ENCODE measurements at regions not wholly inside any gene's neighbourhood (a gene's known extent, or its start where the extent isn't known, plus 50 kb on each side); places are given as distances from the start of the nearest gene placed in this dataset.

- no peak for DNase-seq (ENCODE audit: low read depth)
These were observed 279.3 kb upstream of the C2CD4B start for GRCh38 chr15:62444104-62445022.

- DNase-seq (ENCODE audit: low read depth), result no peak
These were observed 280.2 kb upstream of the C2CD4B start for GRCh38 chr15:62445244-62445643.

- DNase-seq (ENCODE audit: low read depth), result no peak
These were observed 281.9 kb upstream of the C2CD4B start for GRCh38 chr15:62446984-62447383.

GRCh38 chr15:62447742-62448141, 282.7 kb upstream of the C2CD4B start:
- no peak for DNase-seq (ENCODE audit: low read depth)

DNA sequence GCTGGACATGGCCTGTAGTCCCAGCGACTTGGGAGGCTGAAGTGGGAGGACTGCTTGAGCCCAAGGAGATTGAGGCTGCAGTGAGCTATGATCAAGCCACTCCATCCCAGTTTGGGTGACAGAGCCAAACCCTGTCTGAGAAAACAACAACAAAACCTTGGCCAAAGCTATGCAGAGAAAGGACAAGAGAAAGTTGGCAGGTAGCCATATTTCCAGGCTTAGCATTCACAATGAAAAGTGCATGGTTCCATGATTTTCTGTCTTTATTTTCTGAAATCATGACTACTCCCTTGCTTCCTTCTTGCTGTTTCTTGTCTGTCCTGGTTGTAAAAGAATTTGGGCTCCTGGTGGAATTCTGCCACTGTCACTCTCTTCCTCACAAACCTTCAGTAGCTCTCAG, 284.6 kb upstream of the C2CD4B start:
- no peak for DNase-seq (ENCODE audit: low read depth)

- no peak for DNase-seq (ENCODE audit: low read depth)
These were observed 285.0 kb upstream of the C2CD4B start for GRCh38 chr15:62450061-62450460.

GRCh38 chr15:62452026-62452425, 286.9 kb upstream of the C2CD4B start:
- DNase-seq (ENCODE audit: low read depth), result no peak

- no peak for DNase-seq (ENCODE audit: low read depth)
These were observed 287.6 kb upstream of the C2CD4B start for GRCh38 chr15:62452667-62453066.

- DNase-seq (ENCODE audit: low read depth), result no peak
These were observed 288.3 kb upstream of the C2CD4B start for GRCh38 chr15:62453375-62453774.

DNA sequence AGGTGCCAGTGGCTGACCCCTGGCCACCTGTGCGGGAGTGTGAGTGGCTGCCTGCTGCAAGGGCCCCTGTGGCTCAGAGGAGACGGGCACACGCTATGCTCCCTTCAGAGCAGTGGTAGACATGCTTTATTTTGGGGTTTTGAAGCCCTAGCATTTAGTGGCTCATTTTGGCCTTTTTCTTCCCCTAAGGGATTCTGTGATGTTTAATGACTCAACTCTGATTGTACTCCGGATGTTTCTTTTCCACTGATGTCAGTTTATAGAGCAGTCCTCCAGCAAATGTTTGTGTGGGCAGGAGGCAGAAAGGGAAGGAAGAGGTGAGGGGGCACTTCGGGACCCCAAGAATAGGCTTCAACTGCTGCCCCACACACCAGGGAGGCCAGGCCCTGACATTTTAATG, 288.9 kb upstream of the C2CD4B start:
- no peak for DNase-seq (ENCODE audit: low read depth)

DNA sequence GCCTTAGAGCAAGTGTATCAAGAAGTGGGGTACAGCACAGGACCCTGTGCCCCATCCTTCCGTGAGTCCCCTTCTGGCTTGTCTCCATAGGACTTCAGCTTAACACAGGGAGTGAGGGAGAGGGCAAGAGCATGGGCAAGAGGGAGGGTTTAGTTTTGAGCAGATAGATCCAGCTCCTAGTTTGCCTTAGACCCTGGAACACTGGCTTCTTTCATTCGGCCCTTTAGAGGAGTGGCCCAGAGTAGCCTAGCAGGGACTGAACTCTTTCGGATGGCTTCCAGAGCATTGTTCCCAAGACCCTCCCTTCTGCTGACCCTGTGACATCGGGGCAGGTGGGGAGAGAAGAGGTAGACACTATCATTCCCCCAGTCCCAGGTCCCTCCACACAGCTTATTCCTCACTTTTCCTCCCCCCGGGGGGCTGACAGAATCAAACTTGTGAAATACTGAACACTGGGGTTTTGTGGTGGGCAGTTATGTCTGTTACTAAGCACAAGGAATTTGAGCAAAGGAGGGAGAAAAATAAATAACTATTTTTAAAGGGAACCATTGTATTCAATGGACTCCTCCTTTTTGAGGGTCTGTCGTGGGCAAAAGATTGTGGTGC, 289.6 kb upstream of the C2CD4B start:
- no peak for DNase-seq (ENCODE audit: low read depth)

DNA sequence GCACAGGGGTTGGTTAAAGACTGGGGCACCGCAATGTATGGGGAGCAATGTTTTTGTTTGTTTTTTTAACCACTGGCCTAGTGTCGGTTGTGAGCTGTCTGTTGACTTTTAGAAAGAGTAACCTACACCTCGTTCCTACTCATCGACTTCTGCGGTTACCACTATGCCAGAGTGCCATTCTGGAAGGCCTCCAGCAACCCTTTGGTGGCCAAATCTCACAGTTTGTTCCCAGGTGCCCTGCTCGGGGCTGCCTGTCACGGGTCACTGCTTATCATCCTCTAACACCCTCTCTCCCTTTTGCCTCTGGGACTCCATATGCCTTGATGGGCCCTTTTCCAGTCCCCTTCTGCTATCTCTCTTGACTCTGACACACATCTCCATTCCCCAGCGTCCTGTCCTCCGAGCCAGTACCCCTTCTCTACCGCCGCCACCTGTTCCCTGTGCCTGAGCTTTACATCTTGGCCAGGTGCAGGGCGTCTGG, 290.4 kb upstream of the C2CD4B start:
- DNase-seq (ENCODE audit: low read depth), result no peak

DNA sequence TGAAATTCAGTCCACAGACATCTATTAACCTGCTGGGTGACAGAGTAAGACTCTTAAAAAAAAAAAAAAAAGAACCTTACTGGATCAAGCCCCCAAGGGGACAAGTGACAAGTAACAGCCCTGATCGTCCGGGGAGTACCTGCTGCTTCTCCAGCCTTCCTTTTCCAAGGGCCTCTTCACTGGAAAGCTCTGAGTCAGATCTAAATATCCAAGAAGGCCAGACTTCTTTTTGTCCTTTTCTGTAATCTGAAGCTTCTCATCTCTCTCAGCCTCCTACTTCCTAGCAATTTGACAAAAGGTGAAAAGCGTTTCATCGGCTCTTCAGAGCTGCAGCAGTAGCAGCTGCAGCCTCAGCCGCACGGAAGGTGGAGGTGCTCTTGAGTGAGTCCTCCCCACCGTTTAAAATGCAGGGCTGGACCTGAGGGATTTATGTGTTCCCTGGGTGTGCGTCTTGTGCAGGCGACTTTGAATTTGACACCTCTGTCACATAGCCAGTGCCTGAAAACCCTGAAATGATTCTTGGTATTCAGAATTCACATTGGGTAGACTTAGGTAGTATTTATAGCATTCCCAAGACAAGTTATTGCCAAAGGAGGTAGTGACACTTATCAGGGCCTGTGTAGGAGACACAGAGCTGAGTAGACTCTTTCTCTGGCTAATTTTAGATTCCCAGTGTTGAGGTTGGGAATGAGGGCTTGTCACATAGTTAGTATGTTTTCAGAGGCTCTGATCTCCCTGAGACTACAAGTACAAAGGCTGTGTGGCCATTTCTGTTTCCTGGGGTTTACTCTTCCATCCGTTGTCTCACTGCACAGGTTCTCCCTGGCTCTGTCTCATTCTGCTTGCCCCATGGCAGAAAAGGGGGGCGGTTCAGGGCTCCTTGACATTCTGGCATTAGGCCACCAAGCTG, 291.2 kb upstream of the C2CD4B start:
- DNase-seq (ENCODE audit: low read depth), result no peak

DNA sequence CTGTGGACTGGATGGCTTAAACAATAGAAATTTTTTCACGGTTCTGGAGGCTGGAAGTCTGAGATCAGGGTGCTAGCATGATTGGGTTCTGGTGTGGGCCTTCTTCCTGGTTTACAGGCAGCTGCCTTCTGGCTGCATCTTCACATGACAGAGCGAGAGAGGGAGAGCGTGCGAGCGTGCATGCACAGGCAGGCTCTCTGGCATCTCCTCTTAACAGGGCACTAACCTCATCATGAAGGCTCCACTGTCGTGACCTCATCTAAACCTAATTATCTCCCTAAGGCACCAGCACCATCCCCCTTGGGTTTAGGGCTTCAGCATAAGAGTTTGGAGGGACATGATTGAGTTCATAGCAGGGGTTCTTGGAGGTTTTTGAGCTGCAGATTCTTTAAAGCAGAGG, 292.0 kb upstream of the C2CD4B start:
- DNase-seq (ENCODE audit: low read depth), result no peak

- DNase-seq (ENCODE audit: low read depth), result no peak
These were observed 294.8 kb upstream of the C2CD4B start for GRCh38 chr15:62459875-62460274.

DNA sequence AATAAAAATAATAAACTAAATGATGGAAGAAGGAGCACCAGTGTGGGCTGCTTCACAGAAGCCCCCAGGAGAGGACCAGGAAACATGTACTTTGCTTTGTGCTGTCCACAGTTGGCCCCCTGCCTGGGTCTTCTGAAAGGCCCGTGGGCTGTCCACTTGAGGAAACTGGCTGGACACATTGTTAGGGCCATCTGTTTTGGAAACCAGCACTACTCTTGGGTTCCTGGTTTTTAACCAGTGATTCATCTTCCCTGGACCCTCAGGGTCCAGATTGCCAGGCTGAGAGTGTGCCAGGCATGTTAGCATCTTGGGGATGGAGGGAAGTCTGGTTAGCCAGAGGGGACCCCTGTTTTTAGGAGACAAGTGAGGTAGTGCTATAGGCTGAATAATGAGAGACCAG, 297.2 kb upstream of the C2CD4B start:
- DNase-seq (ENCODE audit: low read depth), result no peak

DNA sequence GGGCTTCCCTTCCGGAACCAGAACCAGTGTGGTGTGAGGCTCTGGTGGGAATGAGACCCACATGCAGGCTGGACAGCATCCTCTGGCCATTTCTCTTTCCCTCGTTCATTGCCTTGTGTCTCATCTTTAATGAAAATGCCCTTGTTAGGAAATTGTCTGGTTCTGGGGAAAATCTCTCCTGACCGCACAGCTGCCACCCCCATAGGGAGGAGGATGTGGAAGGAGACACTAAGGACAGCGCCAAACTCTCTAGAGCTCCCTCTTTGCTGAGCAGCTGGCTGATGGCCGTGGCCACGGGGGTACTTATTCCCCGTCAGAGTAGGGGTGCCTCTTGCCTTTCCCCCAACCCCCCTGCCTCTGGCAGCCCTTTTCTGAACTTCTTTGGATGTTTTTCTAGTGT, 297.6 kb upstream of the C2CD4B start:
- DNase-seq (ENCODE audit: low read depth), result no peak

GRCh38 chr15:62464705-62465104, 299.6 kb upstream of the C2CD4B start:
- DNase-seq (ENCODE audit: low read depth), result no peak

DNA sequence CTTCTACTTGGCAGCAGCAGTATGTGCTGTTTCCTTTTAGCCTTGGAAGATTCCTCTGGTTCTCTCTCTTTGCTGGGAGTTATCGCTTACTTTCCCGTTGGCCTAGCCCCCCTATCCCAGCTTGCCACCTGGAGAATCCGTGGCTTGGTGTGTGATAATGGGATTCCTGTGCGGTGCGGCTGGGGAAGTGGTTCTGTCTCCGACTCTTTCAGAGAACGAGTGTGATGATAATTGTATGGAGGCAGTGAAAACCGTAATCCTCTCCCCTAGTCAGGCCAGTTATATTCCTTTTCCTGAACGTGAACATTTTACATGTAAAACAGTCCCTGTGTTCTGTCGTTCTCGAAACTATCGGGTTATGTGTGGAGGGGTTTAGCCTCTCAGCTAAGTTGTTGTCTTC, 300.1 kb upstream of the C2CD4B start:
- no peak for DNase-seq (ENCODE audit: low read depth)

GRCh38 chr15:62469478-62469873, 304.4 kb upstream of the C2CD4B start:
- no peak for DNase-seq (ENCODE audit: low read depth)

GRCh38 chr15:62469874-62470688, 305.0 kb upstream of the C2CD4B start:
- no peak for DNase-seq (ENCODE audit: low read depth)
